WTC11 (cell line): ENCODE measurements at regions not wholly inside any gene's neighbourhood (a gene's known extent, or its start where the extent isn't known, plus 50 kb on each side); places are given as distances from the start of the nearest gene placed in this dataset.

Source experiments
- ATAC-seq: fragments of 200-7000 bp; cut with Tn5 transposase; 2 replicates; pipeline ENCODE4 v1.10.0; 2021; ENCODE audit warnings: mild to moderate bottlenecking, moderate library complexity
- CTCF ChIA-PET: fragments of 300-600 bp; sonication (Branson Sonifier 250); formaldehyde crosslinking; loops from one replicate; lab custom pipeline; 2021; ENCODE audit warnings: antibody characterized with exemption; lab: Charles Lee
- POLR2A ChIA-PET: fragments of 350-600 bp; sonication (Branson Sonifier 250); formaldehyde crosslinking; loops from one replicate; lab custom pipeline; 2021; ENCODE audit warnings: antibody characterized with exemption; lab: Charles Lee
- DNase-seq: peaks from one replicate; pipeline ENCODE4 v3.0.0; 2021; ENCODE audit warnings: low spot score
- H3K27ac Mint-ChIP-seq: 2 replicates; pipeline ENCODE4 v1.8.0; 2021; ENCODE audit warnings: mixed read lengths
- H3K27me3 Mint-ChIP-seq: 2 replicates; pipeline ENCODE4 v1.8.0; 2021; ENCODE audit warnings: low read depth, mild to moderate bottlenecking, moderate library complexity, mixed read lengths
- H3K36me3 Mint-ChIP-seq: 2 replicates; pipeline ENCODE4 v1.8.0; 2021; ENCODE audit warnings: mixed read lengths
- H3K4me1 Mint-ChIP-seq: 2 replicates; pipeline ENCODE4 v1.8.0; 2022; ENCODE audit warnings: mixed read lengths
- H3K4me3 Mint-ChIP-seq: 2 replicates; pipeline ENCODE4 v1.8.0; 2021; ENCODE audit warnings: mild to moderate bottlenecking, moderate library complexity, mixed read lengths
- H3K9me3 Mint-ChIP-seq: 2 replicates; pipeline ENCODE4 v1.8.0; 2021; ENCODE audit warnings: mixed read lengths
- E2F1 ChIP-seq: sonication (generic); formaldehyde crosslinking; IDR thresholded peaks from 2 replicates; pipeline ENCODE4 v1.8.0; 2022; ENCODE audit warnings: mild to moderate bottlenecking, missing genetic modification reagents
- NFE2L1 ChIP-seq: sonication (generic); formaldehyde crosslinking; IDR thresholded peaks from 2 replicates; pipeline ENCODE4 v1.8.1; 2023; ENCODE audit warnings: missing genetic modification reagents
- NR2C2 ChIP-seq: sonication (generic); formaldehyde crosslinking; IDR thresholded peaks from 2 replicates; pipeline ENCODE4 v1.8.0; 2022; ENCODE audit warnings: mild to moderate bottlenecking, missing genetic modification reagents
- SP1 ChIP-seq: sonication (generic); formaldehyde crosslinking; conservative IDR thresholded peaks from 2 replicates; pipeline ENCODE4 v1.8.1; 2022; ENCODE audit warnings: missing genetic modification reagents
- TEAD1 ChIP-seq: sonication (generic); formaldehyde crosslinking; IDR thresholded peaks from 2 replicates; pipeline ENCODE4 v1.8.0; 2022; ENCODE audit warnings: mild to moderate bottlenecking, missing genetic modification reagents
- ZBTB21 ChIP-seq: sonication (generic); formaldehyde crosslinking; IDR thresholded peaks from 2 replicates; pipeline ENCODE4 v1.8.1; 2023; ENCODE audit warnings: mild to moderate bottlenecking, missing genetic modification reagents, borderline replicate concordance
- ZNF232 ChIP-seq: sonication (generic); formaldehyde crosslinking; IDR thresholded peaks from 2 replicates; pipeline ENCODE4 v1.8.0; 2022; ENCODE audit warnings: mild to moderate bottlenecking, missing genetic modification reagents
- TF ChIP-seq, protein P1 (sequence below): sonication (generic); formaldehyde crosslinking; IDR thresholded peaks from 2 replicates; pipeline ENCODE4 v1.8.1; 2022; ENCODE audit warnings: low read depth, mild to moderate bottlenecking, moderate library complexity, missing genetic modification reagents, borderline replicate concordance
- TF ChIP-seq, protein P2 (sequence below): fragments of 250-450 bp; sonication (Bioruptor Pico); IDR thresholded peaks from 2 replicates; pipeline ENCODE4 v1.9.0; 2021; ENCODE audit warnings: mild to moderate bottlenecking, borderline replicate concordance
- TF ChIP-seq, protein P3 (sequence below): fragments of 200-600 bp; IDR thresholded peaks from 2 replicates; pipeline ENCODE4 v1.8.0; 2022; ENCODE audit warnings: antibody characterized with exemption

DNA sequence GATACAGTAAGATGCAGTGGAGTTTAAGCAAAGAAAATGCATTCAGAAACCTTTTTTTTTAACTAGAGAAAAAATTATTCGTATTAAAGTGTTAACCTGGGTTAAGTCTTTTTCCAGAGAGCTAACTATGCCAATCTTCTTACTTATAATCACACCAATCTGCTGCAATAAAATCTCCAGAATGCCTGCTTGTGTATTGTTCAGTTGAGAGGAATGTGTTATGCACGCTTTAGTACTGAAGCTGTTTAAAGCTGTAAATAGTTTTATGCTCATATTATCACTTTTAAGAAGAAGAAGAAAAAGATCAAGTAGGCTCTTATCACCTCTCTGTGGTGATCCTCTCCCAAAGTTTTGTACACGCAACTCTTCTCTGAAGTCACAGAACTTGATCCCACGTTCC, 528.7 kb downstream of the RFC3 start (continued):
- TF ChIP-seq, protein P1, sequence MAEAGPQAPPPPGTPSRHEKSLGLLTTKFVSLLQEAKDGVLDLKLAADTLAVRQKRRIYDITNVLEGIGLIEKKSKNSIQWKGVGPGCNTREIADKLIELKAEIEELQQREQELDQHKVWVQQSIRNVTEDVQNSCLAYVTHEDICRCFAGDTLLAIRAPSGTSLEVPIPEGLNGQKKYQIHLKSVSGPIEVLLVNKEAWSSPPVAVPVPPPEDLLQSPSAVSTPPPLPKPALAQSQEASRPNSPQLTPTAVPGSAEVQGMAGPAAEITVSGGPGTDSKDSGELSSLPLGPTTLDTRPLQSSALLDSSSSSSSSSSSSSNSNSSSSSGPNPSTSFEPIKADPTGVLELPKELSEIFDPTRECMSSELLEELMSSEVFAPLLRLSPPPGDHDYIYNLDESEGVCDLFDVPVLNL = no peak
- TF ChIP-seq SP1 (CRISPR knock-in tag) = no peak
- no peak for TF ChIP-seq TEAD1 (CRISPR knock-in tag)
- TF ChIP-seq ZBTB21 (CRISPR knock-in tag) = no peak
- TF ChIP-seq, protein P2, sequence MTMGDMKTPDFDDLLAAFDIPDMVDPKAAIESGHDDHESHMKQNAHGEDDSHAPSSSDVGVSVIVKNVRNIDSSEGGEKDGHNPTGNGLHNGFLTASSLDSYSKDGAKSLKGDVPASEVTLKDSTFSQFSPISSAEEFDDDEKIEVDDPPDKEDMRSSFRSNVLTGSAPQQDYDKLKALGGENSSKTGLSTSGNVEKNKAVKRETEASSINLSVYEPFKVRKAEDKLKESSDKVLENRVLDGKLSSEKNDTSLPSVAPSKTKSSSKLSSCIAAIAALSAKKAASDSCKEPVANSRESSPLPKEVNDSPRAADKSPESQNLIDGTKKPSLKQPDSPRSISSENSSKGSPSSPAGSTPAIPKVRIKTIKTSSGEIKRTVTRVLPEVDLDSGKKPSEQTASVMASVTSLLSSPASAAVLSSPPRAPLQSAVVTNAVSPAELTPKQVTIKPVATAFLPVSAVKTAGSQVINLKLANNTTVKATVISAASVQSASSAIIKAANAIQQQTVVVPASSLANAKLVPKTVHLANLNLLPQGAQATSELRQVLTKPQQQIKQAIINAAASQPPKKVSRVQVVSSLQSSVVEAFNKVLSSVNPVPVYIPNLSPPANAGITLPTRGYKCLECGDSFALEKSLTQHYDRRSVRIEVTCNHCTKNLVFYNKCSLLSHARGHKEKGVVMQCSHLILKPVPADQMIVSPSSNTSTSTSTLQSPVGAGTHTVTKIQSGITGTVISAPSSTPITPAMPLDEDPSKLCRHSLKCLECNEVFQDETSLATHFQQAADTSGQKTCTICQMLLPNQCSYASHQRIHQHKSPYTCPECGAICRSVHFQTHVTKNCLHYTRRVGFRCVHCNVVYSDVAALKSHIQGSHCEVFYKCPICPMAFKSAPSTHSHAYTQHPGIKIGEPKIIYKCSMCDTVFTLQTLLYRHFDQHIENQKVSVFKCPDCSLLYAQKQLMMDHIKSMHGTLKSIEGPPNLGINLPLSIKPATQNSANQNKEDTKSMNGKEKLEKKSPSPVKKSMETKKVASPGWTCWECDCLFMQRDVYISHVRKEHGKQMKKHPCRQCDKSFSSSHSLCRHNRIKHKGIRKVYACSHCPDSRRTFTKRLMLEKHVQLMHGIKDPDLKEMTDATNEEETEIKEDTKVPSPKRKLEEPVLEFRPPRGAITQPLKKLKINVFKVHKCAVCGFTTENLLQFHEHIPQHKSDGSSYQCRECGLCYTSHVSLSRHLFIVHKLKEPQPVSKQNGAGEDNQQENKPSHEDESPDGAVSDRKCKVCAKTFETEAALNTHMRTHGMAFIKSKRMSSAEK (CRISPR knock-in tag) = no peak
- TF ChIP-seq, all 79 proteins: peak for 0

DNA sequence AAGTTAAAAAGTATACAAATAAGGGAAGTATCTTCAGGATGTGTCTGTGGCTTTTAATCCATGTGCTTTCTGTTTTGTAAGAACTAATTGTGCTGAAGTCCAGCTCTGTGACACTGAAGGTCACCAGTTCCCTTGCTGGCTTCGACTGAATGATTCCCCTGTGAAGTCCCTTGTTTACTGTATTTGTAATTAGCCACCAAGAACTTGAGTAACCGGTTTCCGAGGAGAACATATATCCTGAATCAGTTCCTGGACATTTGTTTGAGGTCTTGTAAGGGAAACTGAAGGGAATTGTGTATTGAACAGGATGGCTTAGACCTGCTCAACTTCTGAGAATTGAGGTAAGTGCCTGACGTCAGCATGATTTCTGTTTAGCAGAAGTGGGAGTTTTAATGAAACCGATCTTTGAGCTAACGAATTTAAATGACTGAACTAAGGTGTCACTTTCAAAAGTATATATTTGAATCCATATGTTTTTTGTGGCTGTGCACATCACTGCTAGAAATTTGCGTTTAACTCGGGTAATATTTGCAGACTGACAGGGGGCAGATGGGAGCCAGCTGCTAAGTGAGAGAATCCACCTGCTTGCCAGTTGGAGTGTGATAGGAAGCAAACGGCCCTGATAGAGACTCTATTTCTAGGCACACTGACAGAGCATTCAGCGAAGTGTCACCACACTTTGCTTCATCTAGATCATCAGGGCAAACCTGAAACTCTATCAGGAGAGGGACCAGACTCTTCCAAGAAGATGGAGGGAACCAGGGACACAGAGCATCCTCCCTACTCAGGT, 530.0 kb downstream of the RFC3 start:
- H3K27me3 Mint-ChIP-seq = no peaks in the 10 kb centered on the region; the same call in 1 of the 2 replicates
- ATAC-seq (no peak), DNase-seq (no peak)
- H3K4me3 Mint-ChIP-seq = no peak overlapping the region
- H3K36me3 Mint-ChIP-seq = no peaks in the 10 kb centered on the region
- TF ChIP-seq, protein P3, sequence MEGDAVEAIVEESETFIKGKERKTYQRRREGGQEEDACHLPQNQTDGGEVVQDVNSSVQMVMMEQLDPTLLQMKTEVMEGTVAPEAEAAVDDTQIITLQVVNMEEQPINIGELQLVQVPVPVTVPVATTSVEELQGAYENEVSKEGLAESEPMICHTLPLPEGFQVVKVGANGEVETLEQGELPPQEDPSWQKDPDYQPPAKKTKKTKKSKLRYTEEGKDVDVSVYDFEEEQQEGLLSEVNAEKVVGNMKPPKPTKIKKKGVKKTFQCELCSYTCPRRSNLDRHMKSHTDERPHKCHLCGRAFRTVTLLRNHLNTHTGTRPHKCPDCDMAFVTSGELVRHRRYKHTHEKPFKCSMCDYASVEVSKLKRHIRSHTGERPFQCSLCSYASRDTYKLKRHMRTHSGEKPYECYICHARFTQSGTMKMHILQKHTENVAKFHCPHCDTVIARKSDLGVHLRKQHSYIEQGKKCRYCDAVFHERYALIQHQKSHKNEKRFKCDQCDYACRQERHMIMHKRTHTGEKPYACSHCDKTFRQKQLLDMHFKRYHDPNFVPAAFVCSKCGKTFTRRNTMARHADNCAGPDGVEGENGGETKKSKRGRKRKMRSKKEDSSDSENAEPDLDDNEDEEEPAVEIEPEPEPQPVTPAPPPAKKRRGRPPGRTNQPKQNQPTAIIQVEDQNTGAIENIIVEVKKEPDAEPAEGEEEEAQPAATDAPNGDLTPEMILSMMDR = no peak
- TF ChIP-seq E2F1 (CRISPR knock-in tag) = no peak
- TF ChIP-seq ZNF232 (CRISPR knock-in tag) = no peak
- TF ChIP-seq NFE2L1 (CRISPR knock-in tag) = no peak
- no peak for TF ChIP-seq NR2C2
- TF ChIP-seq, protein P2 (CRISPR knock-in tag) = no peak
- peaks cover 12% of the 10 kb centered on the region for H3K9me3 Mint-ChIP-seq
- POLR2A ChIA-PET = no interaction called here
- peak overlapping the region; percentile 32; the same call in 1 of the 2 replicates for H3K27ac Mint-ChIP-seq
- H3K4me1 Mint-ChIP-seq = peaks cover 38% of the 10 kb centered on the region
- CTCF ChIA-PET = no interaction called here
